ENCODE measurements at regions not wholly inside any gene's neighbourhood (a gene's known extent, or its start where the extent isn't known, plus 50 kb on each side); places are given as distances from the start of the nearest gene placed in this dataset.

- Mint-ChIP-seq H3K4me1 (peaks cover 3% of the 10 kb centered on the region; the same call in 1 of the 2 replicates), H3K4me3 (no peak overlapping the region), H3K27me3 (ENCODE audit: low read depth) (no peaks in the 10 kb centered on the region), H3K27ac (no peak overlapping the region), H3K36me3 (0 out of 2 replicates have a peak, but pooled peaks cover 3% of the 10 kb centered on the region), H3K9me3 (peaks cover 9% of the 10 kb centered on the region)
- ATAC-seq (no peak), DNase-seq (ENCODE audit: low spot score) (no peak)
- CTCF ChIA-PET: no interaction called here
- POLR2A ChIA-PET: no interaction called here
- no peak for TF ChIP-seq CREM (CRISPR knock-in tag; IDR thresholded peaks at IDR 0.05)
- TF ChIP-seq USF2 (CRISPR knock-in tag; IDR thresholded peaks at IDR 0.05): no peak
- TF ChIP-seq GABPB1 (CRISPR knock-in tag; IDR thresholded peaks at IDR 0.05): no peak
- no peak for TF ChIP-seq ETV6 (CRISPR knock-in tag; IDR thresholded peaks at IDR 0.05)
Observed at GRCh38 chr6:23568292-23568691, 557.7 kb upstream of the NRSN1 start.

GRCh38 chr6:23584134-23584763, 541.8 kb upstream of the NRSN1 start:
- no peak overlapping the region for H3K4me3 Mint-ChIP-seq
- H3K4me1 Mint-ChIP-seq: no peaks in the 10 kb centered on the region
- ChIA-PET POLR2A (no interaction called here), CTCF (no interaction called here)
- DNase-seq (ENCODE audit: low spot score) (no peak), ATAC-seq (no peak)
- H3K9me3 Mint-ChIP-seq: no peaks in the 10 kb centered on the region
- no peaks in the 10 kb centered on the region for H3K27me3 Mint-ChIP-seq (ENCODE audit: low read depth)
- H3K36me3 Mint-ChIP-seq: no peaks in the 10 kb centered on the region
- H3K27ac Mint-ChIP-seq: no peak overlapping the region
- TF ChIP-seq ZNF121 (CRISPR knock-in tag; IDR thresholded peaks at IDR 0.05) (no peak), GABPB1 (CRISPR knock-in tag; IDR thresholded peaks at IDR 0.05) (no peak), KAT7 (CRISPR knock-in tag; IDR thresholded peaks at IDR 0.05; ENCODE audit: borderline replicate concordance) (no peak), ARID4B (CRISPR knock-in tag; IDR thresholded peaks at IDR 0.05; ENCODE audit: borderline replicate concordance) (no peak), ZNF512 (CRISPR knock-in tag; IDR thresholded peaks at IDR 0.05; ENCODE audit: borderline replicate concordance) (no peak), NFYB (CRISPR knock-in tag; conservative IDR thresholded peaks at IDR 0.05; ENCODE audit: low read depth) (no peak), TCF7 (CRISPR knock-in tag; IDR thresholded peaks at IDR 0.05; ENCODE audit: low read depth) (no peak), NR2C2 (CRISPR knock-in tag; IDR thresholded peaks at IDR 0.05) (no peak), ATF6 (CRISPR knock-in tag; IDR thresholded peaks at IDR 0.05) (no peak), RELA (CRISPR knock-in tag; IDR thresholded peaks at IDR 0.05; ENCODE audit: borderline replicate concordance) (no peak), CTCF (IDR thresholded peaks at IDR 0.05) (no peak), JUN (CRISPR knock-in tag; IDR thresholded peaks at IDR 0.05) (no peak), RORB (CRISPR knock-in tag; IDR thresholded peaks at IDR 0.05) (no peak), PREB (CRISPR knock-in tag; IDR thresholded peaks at IDR 0.05; ENCODE audit: borderline replicate concordance) (no peak), ZNF532 (CRISPR knock-in tag; IDR thresholded peaks at IDR 0.05; ENCODE audit: borderline replicate concordance) (no peak)
